GM10266 (cell line): ENCODE measurements at regions not wholly inside any gene's neighbourhood (a gene's known extent, or its start where the extent isn't known, plus 50 kb on each side); places are given as distances from the start of the nearest gene placed in this dataset.

Source experiments
- DNase-seq: peaks from one replicate; pipeline ENCODE4 v3.0.0; 2012; ENCODE audit errors: extremely low spot score
- TF ChIP-seq, protein P1 (sequence below): IDR thresholded peaks from 2 replicates; pipeline ENCODE4 v1.5.1; 2012; ENCODE audit warnings: mild to moderate bottlenecking, low read depth; ENCODE audit not compliant: control insufficient read depth, insufficient read depth; ENCODE audit errors: missing control alignments

- TF ChIP-seq, protein P1, sequence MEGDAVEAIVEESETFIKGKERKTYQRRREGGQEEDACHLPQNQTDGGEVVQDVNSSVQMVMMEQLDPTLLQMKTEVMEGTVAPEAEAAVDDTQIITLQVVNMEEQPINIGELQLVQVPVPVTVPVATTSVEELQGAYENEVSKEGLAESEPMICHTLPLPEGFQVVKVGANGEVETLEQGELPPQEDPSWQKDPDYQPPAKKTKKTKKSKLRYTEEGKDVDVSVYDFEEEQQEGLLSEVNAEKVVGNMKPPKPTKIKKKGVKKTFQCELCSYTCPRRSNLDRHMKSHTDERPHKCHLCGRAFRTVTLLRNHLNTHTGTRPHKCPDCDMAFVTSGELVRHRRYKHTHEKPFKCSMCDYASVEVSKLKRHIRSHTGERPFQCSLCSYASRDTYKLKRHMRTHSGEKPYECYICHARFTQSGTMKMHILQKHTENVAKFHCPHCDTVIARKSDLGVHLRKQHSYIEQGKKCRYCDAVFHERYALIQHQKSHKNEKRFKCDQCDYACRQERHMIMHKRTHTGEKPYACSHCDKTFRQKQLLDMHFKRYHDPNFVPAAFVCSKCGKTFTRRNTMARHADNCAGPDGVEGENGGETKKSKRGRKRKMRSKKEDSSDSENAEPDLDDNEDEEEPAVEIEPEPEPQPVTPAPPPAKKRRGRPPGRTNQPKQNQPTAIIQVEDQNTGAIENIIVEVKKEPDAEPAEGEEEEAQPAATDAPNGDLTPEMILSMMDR: no peak
- no peak for DNase-seq
Measured at GRCh38 chr17:70855401-70856054, 686.2 kb downstream of the KCNJ2 start.

DNA sequence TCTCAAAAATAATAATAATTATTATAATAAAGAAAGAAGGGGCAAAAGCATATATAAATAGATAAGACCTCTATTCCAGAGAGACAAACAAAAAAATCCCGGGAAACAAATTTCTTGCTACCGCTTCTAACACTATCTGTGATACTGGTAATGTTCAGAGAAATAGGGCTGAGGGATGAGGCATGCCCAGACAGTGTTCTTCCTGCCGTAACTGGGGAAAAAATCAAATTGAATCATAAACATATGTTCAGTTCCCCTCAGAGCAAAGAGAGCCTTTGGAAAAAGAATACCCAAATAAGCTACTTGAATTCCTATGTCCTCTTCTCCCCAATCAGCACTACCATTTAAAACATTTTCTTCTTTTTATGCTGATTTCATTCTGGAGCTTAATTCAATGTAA, 688.0 kb downstream of the KCNJ2 start:
- TF ChIP-seq, protein P1: no peak
- DNase-seq: no peak

DNA sequence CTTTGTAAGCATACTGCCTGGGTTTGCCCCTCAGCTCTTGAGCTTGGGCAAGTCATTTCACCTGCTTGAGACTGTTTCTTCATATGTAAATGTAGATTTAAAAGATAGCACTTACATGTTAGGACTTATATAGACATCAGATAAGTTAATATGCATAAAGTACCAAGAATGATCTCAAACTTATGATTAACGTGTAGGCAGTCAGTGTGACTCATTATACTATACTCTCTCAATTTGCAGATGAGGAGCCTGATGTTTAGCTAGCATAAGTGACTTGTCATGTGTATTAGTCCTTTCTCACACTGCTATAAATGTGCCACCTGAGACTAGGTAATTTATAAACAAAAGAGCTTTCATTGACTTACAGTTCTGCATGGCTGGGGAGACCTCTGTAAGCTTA, 690.5 kb downstream of the KCNJ2 start:
- TF ChIP-seq, protein P1: no peak
- DNase-seq: no peak

GRCh38 chr17:70862295-70862694, 693.0 kb downstream of the KCNJ2 start:
- TF ChIP-seq, protein P1: no peak
- no peak for DNase-seq

GRCh38 chr17:70863436-70864248, 694.3 kb downstream of the KCNJ2 start:
- no peak for DNase-seq
- TF ChIP-seq, protein P1: no peak

- TF ChIP-seq, protein P1: no peak
- no peak for DNase-seq
Measured at GRCh38 chr17:70865993-70866804, 696.9 kb downstream of the KCNJ2 start.
